ENCODE measurements at regions not wholly inside any gene's neighbourhood (a gene's known extent, or its start where the extent isn't known, plus 50 kb on each side); places are given as distances from the start of the nearest gene placed in this dataset.

DNA sequence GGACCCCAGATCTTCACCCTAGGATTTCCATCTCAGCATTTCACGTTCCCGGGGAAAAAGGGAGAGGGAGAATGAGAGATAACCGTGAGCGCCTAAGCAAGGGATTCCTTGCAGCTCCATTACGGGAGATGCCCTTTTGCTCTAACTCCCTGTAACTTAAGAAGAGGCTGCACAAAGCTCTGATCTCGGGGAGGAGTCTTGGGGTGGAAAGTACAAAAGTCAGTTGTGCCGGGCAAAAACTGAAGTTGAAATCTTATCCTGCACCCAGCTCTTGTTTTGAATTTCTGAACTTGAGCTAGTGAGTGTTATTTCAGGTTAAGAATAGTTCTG, 256.4 kb upstream of the SOX21 start:
- DNase-seq = no peak

DNA sequence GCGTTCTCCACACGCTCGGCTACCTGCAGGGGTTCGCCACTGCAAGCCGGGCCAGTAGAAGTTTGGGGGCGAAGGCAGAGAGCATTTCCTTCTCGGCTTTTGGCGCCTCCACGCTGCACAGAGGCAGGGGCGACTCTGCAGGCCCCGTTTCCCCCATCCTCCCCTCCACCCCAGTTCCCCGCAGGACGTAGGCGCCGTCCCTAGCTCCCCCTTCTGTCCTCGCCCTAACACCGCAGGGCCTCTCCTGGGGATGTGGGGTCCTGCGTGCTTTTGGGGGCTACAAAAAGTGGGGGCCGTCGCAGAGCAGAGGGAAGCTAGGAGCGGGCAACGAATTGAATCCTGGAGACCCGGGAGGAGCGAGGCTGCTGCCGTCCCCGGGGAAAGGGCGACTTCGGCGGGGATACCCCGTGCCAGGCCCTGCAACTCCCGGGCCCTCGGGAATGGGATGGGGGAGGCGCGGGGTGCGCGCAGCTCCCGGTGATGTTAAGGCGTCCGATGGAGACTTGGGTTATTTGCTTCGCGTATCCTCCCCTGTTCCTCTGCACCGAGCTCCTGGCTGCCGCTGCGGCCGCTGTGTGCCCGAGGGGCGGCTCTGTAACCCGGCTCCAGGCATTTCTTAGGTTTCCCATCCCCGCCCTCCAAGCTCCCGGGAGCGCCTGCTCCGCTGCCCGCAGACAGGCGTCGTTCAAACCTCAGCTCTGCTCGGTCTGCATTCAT, 255.9 kb upstream of the SOX21 start:
- peak; percentile 74 for DNase-seq

DNA sequence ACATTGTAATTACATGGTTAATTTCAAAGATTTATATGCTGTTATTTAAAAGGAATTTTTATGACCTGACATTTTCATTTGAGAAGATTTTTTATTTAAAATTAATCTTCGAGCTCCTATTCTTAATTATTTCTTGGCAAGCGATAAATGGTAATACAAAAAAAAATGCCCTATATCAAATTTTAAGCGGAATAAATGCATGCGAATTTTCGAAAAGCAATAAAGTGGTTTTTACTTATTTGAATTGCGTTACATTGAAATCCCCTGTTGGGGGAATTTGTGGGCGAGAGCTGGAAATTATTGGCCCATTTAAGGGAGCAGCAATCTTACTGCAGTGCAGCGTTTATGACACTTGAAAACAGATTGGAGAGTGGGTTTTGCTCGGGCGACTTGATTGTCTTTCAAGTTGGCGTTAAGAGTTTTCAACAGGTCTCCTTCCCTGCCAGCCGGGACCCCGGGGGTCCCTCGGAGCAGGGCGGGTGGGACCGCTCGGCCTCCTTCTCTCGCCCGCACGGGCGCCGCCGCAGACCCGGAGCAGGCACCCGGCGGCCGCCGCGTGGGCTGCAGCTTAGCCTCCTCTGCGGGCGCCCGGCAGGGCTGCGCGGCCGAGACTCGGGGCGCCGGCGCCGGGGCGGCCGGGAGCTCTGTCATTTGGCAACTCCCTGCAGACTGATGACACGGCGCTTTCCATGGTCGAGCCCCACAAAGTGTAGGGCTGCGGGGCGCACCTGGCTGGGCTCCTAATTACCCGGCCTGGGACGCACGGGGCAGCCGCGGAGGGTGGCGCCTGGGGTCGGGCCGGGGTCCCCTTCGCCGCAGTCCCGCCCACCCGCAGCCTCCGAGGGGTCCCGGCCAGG, 255.1 kb upstream of the SOX21 start:
- peak; percentile 72 for DNase-seq

DNA sequence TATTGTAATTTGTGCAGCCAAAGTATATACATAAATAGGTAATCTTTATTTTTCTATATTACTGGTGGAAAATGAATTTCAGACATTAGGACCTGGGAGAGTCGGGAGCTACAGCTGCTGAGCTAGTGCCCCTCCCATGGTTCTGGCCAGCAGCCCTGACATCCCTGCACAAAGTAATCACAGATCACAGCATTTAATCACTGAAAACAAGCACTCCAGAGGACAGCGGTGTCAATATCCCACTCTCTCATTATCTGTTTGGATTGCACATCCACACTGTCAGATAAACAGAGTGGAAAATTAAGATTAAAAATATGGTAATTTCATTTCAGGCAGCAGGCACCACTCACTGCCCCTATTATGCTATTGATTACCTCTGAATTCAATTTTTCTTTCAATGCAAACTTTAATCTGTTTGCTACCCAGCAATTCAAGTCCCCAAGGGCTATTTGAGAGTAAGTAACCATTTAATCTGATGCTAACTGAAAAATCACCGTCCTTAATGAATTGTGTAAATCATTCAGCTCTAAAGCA, 254.1 kb upstream of the SOX21 start:
- peak; percentile 62 for DNase-seq

DNA sequence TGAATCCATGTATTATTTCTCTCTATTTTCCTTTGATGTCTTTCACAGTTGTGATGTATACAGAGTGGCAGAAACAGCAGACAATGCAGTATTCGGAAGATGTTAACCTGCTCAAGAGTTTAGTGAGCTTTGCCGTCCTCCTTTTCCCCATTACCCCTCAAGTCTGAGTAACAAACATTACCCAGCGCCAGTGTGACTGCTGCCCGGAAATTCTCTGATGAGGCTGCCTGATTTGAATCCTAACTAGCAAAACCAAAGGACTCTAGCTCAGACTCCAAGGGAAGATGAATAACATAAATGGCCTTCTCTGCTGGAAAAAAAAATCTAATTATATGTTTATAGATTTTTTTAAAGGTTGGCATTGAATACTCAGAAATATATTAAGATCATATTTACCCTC, 247.3 kb upstream of the SOX21 start:
- no peak for DNase-seq

DNA sequence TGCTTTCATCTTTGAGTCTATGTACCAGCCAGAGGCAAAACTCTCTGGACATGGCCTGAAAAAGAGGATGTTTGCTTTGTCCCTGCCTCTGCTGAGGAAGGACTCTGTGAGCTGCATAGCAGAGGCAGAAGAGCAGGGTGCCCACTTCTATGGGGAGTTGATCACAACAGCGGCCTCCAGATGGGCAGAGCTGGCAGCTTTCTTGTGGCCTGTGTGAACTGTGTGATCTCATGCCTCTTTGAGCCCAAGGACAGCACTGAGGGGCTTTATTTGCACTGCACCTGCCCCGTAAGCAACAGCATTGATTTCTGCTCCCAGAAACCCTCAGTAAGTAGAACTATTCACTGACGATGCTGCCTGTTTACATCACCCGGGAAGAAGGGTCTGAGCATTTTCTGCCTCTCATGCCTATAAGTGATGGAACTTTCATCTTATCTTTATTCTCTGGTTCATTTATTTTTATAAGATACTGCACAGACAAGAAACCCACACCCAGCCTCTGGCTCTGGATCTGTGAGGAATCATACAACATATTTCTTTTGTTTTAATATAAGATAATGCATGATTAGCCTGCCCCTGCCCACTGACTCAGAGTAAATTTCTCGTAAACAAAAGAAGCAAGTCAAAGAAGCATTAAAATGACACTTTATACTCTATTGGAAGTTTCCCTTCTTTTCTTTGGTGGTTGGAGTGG, 244.2 kb upstream of the SOX21 start:
- no peak for DNase-seq

DNA sequence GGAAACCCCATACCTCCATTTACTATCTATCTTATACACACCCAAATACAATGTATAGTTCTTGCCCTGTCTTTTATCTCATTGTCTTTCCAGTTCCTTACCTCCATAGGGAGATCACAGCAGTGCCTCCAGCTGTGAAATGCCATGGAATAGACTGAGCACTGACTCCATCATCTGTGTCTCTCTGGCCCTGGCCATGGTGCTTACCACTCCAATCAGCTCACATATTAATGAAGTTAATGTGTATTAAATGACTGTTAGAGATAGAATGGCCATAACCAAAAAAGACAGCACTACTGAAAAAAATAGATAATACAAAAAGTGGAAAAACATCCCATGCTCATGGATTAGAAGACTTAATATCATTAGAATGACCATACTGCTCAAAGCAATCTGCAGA, 240.4 kb upstream of the SOX21 start:
- no peak for DNase-seq

DNA sequence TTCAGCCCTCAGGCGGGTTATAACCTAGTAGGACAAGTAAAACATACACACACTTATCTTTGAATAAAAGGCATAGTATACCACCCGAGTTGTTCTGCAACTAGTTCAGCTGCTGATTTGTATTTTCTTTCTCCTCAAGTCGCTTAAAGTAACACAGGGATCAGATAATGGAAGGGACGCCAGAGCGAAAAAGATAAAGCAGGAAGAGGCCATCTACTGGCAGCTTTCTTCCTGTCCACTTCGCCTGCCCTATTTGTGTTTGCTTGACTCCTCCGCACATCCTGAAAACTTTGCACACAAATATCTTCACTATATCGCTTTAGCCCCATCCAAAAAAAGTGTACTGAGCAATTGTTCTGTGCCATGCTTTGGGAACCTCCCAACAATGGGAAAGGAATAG, 238.0 kb upstream of the SOX21 start:
- no peak for DNase-seq

DNA sequence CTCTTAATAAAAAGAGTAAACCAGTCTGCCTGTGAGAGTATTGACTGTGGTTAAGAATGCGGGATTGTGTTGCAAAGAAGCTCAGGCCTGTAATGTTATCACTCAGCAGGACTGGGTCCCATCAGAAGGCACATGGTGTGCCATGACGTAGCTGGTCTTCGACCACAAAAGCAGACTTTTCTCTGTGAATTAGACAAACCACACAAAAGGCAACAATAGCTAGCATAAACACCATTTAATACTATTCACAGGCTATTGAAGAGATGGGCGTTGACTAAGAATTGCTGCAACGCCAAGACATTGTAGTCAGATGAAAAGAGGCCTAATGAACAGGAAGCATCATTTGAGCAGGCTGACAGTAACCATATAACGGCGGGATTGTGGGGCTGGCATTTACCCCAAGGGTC, 235.6 kb upstream of the SOX21 start:
- peak; percentile 25 for DNase-seq

DNA sequence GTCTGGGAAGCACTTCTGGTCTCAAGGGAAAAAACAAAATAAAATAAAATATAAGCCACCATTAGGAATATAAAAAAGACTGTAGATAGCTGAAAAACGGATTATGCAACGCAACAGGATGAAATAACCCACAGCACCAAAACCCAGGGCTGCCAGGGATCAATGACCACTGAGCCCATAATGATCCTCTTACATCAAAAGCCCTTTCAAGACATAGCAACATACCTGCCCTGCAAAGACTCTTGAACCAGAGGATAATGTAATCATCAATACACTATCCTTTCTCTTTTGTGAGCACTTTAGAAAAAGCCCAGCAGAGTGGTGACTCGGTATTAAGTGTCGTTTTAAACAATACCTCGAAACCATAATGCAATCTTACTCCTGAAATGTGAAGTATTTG, 235.0 kb upstream of the SOX21 start:
- DNase-seq = no peak

DNA sequence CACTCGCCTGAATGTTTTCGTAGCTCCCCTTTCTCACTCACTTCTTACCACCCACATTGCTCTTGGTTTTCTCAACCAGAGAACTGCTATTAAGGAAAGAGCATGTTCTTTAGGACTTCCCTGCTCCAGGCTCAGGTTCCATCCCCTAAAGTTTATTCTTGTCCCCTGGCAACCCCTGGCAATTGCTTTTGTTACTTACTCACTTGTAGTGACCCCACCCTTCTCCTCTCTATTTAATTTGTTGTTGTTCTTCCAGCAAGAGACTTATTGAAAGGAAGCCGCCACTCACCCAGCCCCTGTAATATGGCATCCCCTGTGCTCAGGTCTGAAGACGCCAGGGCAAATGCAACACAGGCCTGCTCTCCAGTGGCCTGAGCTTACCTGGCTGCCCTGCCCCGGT, 233.7 kb upstream of the SOX21 start:
- no peak for DNase-seq

DNA sequence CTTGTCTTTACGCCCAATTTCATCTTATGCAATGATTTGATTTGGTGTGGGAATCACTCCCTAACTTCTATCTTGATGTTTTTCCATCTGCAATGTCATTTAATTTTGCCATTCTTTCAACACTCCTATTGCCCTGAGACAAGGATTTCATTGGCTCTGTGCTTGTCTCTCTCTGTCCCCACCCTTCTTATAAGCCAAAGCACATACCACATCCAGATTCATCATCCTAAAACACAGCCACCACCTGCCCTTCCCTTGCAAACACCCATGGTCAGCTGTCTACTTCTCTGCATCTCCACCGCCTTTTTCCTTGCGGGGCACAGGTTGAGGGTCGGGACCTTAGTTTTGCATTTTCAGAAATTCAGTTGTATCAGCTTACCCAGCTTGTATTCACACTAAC, 225.8 kb upstream of the SOX21 start:
- DNase-seq = no peak

DNA sequence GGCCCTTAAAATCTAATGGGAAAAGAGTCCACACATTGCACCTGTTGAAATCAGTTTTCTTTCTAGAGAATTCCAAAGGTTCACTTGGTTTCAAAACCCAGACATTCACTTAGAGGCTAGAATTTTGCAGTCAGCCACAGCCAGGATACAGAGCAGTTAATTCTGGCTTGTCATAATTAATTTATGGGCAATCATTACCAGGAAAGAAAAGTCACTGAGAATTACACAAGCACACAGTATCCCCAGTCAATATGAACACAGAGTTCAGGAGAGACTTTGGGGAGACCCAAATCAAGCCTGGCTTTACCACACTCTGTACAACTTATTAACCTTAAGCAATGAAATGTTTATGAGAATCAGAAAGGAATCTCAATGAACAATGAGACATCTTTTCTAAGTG, 224.3 kb upstream of the SOX21 start:
- DNase-seq = no peak

DNA sequence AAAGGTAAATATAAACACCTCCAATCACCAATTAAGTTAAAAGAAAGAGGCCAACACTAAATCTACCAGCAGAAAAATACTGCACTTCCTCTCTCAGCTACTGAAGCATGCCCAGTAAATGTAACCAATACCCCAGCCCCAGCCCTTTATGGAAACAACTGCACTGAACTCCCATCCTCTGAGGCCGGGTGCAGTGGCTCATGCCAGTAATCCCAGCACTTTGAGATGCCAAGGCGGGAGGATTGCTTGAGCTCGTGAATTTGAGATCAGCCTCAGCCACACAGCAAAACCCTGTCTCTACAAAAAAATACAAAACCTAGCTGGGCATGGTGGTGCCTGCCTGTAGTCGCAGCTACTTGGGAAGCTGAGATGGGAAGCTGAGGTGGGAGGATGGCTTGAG, 221.6 kb upstream of the SOX21 start:
- no peak for DNase-seq

DNA sequence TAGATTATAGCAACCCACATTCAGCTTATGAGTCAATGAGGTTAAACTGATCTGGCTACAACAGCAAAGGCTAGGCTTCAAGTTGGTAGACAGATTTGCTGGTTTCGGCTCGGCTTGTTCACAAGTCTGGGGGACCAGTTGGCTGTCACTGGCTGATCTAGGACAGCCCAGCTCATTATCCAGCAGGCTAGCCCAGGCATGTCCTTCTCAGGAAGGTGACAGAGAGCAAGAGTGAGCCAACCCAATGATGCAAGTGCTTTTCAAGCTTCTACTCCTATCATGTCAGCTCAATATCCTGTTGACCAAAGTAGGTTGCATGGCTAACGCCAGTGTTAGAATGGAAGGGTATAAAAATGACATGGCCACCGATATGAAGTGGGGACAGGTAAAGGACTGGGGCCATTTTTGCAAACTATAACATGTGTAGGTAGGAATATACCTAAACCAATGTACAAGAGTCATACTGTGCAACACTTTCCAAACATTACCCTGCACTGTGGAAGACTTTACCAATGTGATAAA, 220.9 kb upstream of the SOX21 start:
- no peak for DNase-seq

DNA sequence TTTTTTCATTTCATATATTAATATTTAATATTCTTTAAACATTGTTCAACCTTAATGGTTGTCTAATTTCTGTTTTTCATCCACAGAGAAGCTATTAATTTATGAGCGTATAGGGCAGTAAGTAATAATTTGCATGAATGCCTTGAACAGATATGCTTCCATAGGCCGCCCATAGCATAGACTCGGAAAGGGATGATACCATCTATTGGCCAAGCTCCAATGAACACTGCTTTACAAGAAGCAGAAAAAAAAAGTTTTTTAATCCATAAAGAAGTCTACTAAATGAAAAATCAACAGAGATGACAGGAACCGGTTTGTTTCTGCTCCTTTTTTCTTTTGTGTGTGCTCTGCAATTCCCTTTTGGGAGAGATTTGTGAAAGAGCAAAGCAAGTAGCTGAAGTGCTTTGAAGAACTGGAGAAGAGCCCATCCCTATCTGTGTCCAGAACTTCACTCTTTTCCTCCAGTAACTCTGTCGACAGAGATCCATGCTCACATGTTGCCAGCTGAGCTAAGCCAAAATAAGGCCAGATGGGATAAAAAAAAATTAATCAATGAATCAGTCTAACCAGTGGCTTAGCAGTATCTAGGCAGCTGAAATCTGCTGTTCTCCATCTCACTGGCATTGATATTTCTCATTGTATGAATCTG, 215.9 kb upstream of the SOX21 start:
- peak; percentile 11 for DNase-seq

DNA sequence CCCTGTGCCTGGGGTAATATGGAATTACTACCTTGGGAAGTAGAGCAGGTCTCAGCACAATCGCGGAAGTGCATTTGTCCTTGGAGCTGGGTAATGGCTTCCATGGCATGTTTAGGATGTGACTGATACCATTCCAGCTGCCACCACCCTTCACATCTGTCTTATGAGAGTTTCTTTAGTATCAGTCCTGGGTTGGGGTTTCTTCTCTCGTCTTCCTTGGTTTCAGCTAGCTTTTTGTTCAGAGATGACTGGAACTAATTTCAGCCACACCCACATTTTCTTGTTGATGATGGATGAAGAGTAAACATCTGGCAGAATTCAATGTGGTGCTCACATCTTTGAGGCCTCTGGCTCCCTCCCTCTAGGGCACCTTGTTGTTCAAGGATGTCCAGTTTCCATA, 212.9 kb upstream of the SOX21 start:
- DNase-seq = no peak

DNA sequence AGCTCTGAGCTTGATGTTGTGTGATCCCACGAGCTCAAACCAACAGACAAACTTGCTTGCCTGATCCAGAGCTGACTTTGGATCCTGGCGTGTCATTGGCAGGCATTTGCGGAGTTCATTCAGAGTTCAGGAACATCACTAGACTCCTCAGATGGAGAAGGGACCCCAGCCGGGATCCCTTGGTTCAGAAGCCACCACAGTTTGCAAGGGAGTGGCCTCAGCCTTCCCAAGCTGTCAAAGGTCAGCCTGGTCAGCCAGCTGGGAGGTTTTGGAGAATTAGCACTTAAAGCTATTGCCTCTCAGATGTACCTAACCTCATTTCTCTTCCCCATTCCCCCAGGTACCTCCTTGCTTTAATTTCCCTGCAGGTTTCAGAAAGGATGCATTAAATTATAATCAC, 208.8 kb upstream of the SOX21 start:
- no peak for DNase-seq

DNA sequence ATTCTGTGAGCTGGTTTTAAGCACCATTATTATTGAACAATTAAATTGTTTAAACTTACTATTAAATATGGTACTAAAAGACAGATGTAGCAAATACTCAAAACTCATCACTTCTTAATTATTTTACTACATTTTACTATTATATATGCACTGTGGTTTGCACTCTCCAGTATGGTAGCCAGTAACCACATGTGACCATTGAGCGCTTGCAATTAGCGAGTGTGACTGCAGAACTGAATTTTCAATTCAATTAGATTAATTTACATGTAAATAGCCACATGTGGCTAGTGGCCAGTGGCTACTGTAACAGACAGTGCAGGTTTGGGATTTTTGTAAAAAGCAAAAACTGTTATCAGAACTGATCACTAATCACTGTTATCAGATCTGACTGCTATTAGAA, 208.2 kb upstream of the SOX21 start:
- no peak for DNase-seq

DNA sequence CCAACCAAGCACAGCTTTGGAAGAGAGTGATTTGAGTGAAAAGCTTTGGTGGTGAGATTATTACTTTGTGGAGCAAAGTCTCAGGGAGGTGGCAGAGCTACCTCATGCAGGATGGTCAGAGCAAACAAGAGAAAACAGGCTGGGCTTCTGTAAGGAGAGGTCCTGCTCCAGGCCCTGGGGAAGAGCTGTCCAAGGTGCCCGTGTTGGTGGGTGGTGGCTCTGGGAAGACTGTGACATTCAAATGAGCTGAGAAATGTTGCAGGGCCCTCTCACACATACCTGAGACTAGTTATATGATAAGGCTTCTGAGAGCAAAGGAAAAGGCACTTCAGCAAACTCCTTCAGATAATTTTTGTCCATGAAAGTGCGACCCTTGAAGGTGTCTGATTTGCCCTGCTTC, 205.5 kb upstream of the SOX21 start:
- DNase-seq = no peak

DNA sequence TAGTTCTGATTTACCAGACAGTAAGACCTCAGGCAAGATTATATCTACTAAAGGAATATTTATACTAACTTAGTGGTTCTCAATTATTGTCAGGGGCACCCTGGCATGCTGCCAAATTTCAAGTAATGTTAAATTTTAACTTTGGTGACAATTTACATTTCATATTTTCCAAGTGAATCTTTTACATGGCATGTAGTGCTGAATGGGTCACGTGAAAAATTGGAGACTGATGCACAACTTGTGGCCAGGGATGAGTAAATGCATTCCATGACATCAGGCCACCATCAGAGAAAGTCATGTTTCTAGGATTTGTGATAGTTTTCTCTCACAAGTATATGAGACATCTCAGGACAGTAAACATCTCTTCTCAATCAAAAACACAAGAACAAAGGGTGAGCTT, 202.6 kb upstream of the SOX21 start:
- no peak for DNase-seq

DNA sequence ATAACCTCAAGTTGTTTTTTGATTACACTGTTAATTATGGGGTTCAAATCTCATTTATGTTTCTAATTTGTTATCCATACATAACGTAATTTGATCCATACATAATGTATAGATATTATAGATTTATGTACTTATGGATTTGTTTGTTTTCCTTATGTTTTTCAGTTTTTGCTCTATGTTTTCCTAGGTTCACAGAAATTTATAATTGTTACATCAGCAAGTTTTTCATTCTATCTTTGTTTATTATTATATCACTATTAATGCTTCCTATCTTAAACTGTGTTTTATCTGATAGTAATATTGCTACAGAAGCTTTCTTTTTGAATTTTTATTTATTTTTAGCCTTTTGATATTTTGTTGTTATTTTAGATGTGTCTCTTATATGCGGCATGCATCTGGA, 194.3 kb upstream of the SOX21 start:
- no peak for DNase-seq
